IPS-18c (cell line): ENCODE measurements at regions not wholly inside any gene's neighbourhood (a gene's known extent, or its start where the extent isn't known, plus 50 kb on each side); places are given as distances from the start of the nearest gene placed in this dataset.
"Not testable (repeated sequence)": the region's sequence is repeated elsewhere in the genome, so short reads cannot be mapped to it uniquely, and the experiment has no call there.

Experiments used
- H3K4me3 ChIP-seq: 2 replicates; pipeline ENCODE4 v1.7.0; 2013; ENCODE audit warnings: low read depth, mild to moderate bottlenecking, low read length, moderate library complexity; ENCODE audit not compliant: insufficient read depth
- H3K9me3 ChIP-seq: one replicate; pipeline ENCODE4 v1.6.1; 2013; ENCODE audit warnings: mild to moderate bottlenecking, low read length, moderate library complexity; ENCODE audit not compliant: control insufficient read depth, insufficient read depth

DNA sequence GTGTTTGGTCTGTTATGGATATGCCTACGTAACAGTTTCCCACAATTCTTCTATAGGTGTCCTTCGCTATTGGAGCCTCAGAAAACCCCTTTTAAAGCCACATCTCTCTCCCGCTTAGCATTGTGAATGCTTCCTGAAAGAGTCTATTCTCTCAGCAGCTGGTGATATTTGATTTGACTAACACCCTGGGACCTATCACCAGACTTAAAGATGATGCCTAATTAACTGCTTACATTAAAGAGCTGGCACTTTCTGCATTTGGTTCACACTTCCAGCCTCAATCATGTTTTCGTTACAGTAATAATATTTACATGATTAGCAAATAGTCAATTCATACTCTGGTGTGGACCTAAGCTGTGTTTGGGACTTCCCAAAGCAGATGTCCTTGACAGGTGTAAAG lies 90.1 kb upstream of the VLDLR start:
- H3K4me3 ChIP-seq: no peak overlapping the region

DNA sequence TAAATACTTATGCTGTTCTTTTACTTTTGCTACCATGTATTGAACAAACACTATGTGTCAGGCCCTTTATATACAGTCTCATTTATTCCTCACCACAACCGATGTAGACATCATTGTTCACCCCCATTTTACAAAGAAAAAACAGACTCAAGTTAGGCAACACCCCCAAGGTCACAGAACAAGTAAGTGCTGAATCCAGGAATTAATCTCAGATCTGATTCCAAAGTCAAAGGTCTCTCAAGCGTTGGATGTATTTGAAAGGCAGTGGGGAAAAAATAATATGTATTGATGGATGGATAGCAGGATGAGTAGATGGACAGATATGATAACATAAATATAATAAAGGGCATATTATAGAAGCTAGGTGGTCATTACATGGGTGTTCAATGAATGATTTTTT lies 85.1 kb upstream of the VLDLR start:
- Histone ChIP-seq H3K9me3 (no peaks in the 10 kb centered on the region), H3K4me3 (no peak overlapping the region)

More for the DNA sequence above, 90.1 kb upstream of the VLDLR start:
- no peaks in the 10 kb centered on the region for H3K9me3 ChIP-seq

DNA sequence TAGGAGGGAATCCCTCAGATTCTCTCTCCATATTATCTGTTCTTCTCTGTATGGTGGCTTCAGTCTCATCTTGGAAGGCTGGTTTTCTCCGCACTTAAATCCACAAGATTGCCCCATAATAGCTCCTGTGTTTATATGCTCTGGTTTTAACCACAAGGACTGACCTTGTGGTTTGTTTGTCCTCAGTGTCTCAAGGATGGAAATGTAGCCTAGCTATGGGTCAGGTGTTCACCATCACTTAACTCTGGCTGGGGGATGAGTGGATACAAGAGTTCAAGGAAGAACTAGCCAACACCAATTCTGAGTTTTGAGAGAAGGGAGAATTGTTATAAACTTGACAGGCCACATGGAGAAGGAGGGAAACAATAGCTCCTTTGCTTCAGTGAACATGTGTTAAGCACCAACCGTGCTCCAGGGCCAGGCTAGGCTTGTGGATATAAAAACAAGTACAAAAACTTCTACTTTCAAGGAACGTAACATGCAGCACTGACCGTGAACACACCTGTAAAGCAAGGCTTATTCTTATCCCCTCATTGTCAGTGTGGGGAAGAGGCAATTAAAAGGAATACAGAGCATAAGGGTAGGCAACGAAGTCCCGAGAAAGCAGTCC lies 75.6 kb upstream of the VLDLR start:
- H3K9me3 ChIP-seq: no peaks in the 10 kb centered on the region
- H3K4me3 ChIP-seq: no peak overlapping the region

DNA sequence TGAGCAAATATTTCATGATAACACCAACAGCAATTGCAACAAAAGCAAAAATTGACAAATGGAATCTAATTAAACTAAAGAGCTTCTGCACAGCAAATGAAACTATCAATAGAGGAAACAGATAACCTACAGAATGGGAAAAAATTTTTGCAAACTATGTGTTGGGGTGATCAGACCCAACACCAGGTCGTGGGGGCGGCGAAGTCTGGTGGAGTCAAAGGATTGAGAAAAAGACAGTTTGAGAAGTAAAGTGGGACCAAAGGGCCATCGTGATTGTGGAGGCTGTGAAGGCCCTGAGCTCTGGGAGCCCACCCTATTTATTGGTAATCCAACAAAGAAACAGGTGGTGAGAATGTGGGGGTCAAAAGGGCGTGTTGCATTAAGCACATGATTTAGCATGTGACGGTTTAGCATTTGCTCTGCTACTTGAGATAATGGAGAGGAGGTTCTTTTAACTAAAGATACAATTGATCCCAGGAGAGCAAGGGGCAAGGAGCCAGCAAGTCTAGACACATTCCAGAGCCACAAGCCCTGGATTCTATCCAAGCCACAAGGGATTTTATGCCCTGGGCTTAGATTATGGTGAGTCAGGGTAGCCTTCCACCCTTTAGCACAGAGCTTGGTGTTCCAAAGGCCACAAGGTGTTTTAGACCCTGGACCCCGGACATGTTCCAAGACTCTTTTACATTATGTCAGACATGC lies 65.5 kb upstream of the VLDLR start:
- not testable (repeated sequence) for H3K4me3 ChIP-seq, H3K9me3 ChIP-seq

DNA sequence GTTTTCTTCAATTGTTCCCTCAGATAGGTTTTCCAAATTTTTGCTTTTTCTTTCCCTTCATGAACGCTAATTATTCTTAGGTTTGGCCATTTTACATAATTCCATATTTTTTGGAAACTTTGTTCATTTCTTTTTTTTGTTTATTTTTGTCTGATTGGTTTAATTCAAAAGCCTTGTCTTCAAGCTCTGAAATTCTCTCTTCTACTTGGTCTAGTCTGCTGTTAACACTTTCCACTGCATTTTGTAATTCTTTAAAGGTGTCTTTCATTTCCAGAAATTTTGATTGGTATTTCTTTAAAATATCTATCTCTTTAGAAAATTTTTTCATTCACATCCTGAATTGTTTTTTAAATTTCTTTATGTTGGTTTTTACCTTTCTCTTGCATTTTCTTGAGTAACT lies 63.9 kb upstream of the VLDLR start:
- H3K9me3 ChIP-seq: no peaks in the 10 kb centered on the region
- no peak overlapping the region for H3K4me3 ChIP-seq

DNA sequence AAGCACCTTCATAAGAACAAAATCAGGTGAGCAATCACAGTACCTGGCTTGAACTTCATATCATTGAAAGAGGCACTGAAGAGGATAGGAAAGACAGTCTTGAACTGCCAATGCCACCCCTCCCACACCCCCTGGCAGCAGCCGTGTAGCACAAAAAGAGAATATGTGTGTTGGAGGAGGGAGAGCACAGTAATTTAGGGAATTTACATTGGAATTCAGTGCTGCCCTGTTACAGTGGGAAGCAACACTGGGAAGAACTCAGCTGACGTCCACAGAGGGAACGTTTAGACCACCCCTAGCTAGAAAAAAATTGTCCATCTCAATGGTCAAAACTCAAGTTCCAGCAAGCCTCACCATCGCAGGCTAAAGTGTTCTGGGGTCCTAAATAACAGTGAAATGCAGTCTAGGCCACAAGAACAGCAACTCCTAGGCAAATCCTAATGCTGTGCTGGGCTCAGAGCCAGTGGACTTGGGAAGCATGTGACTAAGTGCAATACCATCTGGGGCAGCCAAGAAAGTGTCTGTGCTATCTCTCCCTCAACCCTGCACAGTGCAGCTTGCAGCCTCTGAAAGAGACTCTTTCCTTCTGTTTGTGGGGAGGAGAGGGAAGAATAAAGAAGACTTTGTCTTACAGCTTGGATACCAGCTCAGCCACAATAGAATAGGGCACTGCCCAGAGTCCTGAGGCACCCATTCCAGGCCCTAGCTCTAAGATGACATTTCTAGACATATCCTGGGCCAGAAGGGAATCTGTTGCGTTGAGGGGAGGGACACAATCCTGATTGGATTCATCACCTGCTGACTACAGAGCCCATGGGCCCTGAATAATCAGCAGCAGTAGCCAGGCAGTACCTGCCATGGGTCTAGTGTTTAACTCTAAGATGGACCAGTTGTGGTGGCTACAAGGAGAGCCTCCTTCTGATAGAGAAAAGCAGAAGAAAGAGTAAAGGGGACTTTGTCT lies 62.1 kb upstream of the VLDLR start:
- Histone ChIP-seq H3K4me3 (no peak overlapping the region), H3K9me3 (no peaks in the 10 kb centered on the region)

DNA sequence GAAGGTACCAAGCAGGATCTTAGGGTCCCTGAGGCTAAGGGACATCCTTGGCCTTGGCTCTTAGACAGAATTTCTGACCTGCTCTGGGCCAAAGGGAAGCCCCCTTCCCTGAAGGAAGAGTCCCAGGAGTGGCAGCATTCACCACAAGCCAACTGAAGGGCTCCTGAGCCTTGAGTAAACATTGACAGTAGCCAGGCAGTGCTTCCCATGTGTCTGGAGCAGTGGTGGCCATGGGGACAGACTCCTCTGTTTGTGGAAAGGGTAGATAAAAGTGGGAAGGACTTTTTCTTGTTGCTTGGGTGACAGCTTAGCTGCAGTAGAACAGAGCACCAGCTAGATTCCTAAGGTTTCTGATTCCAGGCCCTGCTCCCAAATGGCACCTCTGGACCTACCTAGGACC lies 61.4 kb upstream of the VLDLR start:
- no peaks in the 10 kb centered on the region for H3K9me3 ChIP-seq
- H3K4me3 ChIP-seq: no peak overlapping the region

DNA sequence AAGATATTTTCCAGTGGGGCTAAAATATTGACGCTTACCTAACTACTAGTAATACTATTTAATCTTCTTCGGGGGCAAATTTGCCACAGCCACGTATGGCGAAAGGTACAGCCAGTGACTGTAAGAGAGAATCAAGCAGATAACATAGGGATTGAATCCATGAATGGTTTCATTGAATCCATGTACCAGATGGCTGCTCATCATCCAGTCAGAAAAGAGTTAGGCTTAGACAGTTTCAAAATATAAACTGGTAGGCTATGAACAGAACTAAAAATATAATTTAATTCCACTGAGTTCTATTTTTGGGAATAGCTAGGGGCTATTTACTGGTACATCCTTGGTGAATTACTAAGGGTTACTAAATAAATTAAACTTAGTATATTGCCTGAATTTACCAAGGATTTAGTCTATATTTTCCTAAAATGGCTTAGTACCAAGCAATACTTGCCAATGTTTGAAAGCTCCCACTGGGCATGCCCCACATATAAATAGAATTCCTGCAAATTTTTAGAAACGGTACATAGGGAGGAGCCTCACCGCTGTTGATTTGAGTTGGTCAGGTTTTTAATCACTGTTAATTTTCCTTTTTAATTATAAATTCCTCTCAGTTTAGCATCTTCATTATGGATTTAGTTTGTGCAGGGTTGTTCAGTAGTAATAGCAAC lies 55.8 kb upstream of the VLDLR start:
- no peak overlapping the region for H3K4me3 ChIP-seq
- no peaks in the 10 kb centered on the region for H3K9me3 ChIP-seq

DNA sequence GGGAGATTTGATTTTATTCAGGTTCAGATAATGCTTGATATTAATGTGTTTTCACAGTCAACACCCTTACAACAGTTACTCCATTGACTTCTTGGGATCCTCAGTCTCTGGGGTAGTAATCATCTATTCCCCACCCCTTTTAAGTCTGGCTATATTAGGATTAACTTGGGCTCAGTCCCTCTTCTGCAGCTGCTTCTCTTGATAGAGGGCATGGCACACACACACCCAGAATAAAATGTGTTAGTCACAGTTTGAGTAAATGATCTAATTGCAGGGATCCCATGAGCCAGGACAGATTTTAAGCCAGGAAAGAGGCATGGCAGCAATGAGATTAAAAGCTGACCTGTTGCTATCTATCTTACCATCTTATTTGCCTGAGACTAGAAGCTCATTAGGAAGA lies 53.7 kb upstream of the VLDLR start:
- Histone ChIP-seq H3K9me3 (no peaks in the 10 kb centered on the region), H3K4me3 (no peak overlapping the region)

DNA sequence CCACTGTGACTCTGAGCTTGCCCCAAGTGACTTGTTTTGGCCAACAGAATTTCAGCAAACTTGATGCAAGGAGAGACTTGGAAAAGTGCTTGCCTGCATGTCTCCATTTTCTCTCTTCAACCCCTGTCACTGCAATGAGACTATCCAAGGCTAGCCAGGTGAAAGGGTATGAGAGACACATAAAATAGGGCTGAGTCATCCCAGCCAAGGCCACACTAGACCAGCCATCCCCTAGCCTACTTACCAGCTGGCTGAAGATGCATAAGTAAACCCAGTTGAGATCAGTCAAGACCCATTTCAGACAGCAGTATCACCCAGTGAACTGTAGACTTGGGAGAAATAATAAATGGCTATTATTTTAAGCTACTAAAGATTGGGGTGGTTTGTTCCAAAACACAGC lies 52.9 kb upstream of the VLDLR start:
- Histone ChIP-seq H3K4me3 (no peak overlapping the region), H3K9me3 (no peaks in the 10 kb centered on the region)

DNA sequence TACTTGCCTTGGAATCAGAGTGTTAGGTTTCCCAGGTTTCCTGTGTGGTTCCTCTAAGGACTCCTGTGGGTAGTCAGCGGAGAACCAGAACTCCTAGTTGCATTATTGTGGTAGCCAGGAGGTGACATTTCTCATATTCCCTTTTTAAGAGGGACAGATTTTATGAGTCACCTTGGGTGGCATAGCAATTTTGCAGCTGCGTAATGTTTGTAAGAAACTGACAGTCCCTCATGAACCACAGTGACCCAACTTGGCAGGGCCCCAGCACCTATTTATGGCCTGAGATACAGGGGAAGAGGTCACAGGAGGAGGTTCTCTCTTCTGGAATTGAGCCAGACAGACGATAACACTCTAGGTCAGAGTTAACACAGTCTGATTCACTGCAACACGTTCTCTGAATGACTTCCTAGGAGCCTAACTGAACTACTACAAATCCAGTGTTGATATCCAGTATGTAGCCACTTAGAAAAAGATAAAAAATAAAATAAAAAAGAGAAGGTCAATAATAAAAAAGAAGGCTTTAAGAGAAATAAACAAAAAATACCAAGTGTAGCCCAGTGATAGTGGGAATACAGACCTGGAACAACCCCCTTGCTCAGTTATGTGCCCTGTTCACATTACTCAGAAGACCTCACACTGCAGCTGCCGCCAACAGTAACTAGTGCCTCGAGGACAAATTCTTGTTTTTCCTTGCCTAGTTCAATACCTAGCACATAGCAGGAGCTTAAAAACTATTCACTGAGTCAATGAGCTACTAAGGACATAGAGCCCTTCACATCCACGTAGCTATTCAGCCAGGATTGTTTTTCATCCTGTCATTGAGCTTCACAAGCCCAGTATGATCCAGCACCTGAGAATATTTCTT lies 50.7 kb upstream of the VLDLR start:
- no peaks in the 10 kb centered on the region for H3K9me3 ChIP-seq
- no peak overlapping the region for H3K4me3 ChIP-seq
